Body of pancreas (tissue), 4 donors: ENCODE measurements at regions not wholly inside any gene's neighbourhood (a gene's known extent, or its start where the extent isn't known, plus 50 kb on each side); places are given as distances from the start of the nearest gene placed in this dataset.

ENCODE experiments used
- POLR2A ChIP-seq, 3 donors: fragments of 450-650 bp; IDR thresholded peaks; one replicate each; pipeline ENCODE4 v1.6.1; 2016; ENCODE audit warnings: antibody characterized with exemption in 3 of 3, mild to moderate bottlenecking in 2 of 3
- TF ChIP-seq, protein P1 (sequence below), 7 experiments: fragments of 450-650 bp in 4 of 7; fragments of 200-600 bp in 3 of 7; sonication (generic) in 3 of 7; IDR thresholded peaks; one replicate each; pipeline ENCODE4 v1.5.1; 2016 to 2019; ENCODE audit warnings: antibody characterized with exemption in 7 of 7

DNA sequence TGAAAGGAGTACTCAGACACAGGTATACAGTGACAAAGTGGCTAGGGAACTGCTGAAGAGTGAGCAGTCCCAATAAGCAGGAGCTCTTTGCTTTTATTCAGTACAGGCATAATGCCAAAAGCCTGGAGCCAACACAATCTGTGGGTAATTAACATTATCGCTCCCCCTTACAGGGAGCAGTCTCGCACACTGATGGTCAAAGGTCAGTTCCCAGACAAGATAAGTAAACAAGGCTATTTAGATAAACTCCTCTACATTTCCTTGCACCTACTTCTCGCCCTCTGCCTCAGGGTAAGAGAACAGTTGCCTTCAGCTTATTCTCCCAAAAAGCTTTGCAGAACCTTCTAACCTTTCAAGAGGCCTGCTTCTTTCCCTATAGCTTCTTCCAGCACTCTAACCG is 73.9 kb upstream of the TAF9B start:
- TF ChIP-seq, protein P1, sequence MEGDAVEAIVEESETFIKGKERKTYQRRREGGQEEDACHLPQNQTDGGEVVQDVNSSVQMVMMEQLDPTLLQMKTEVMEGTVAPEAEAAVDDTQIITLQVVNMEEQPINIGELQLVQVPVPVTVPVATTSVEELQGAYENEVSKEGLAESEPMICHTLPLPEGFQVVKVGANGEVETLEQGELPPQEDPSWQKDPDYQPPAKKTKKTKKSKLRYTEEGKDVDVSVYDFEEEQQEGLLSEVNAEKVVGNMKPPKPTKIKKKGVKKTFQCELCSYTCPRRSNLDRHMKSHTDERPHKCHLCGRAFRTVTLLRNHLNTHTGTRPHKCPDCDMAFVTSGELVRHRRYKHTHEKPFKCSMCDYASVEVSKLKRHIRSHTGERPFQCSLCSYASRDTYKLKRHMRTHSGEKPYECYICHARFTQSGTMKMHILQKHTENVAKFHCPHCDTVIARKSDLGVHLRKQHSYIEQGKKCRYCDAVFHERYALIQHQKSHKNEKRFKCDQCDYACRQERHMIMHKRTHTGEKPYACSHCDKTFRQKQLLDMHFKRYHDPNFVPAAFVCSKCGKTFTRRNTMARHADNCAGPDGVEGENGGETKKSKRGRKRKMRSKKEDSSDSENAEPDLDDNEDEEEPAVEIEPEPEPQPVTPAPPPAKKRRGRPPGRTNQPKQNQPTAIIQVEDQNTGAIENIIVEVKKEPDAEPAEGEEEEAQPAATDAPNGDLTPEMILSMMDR (IDR thresholded peaks at IDR 0.05), result no peak
- no peak for TF ChIP-seq POLR2A (IDR thresholded peaks at IDR 0.05)
